AG04450 (cell line): ENCODE measurements at regions not wholly inside any gene's neighbourhood (a gene's known extent, or its start where the extent isn't known, plus 50 kb on each side); places are given as distances from the start of the nearest gene placed in this dataset.

ENCODE experiments used
- CTCF ChIA-PET: fragments of 300-600, 350-600 bp; formaldehyde crosslinking; extraction: SDS; loops from one replicate; lab custom pipeline; 2022; ENCODE audit warnings: antibody characterized with exemption, inconsistent platforms; lab: Charles Lee
- POLR2A ChIA-PET: fragments of 350-600 bp; formaldehyde crosslinking; extraction: SDS; loops from one replicate; lab custom pipeline; 2021; ENCODE audit warnings: antibody characterized with exemption, inconsistent platforms; lab: Yijun Ruan, JAX
- DNase-seq: peaks from one replicate; pipeline ENCODE4 v3.0.0-alpha.2; 2011; ENCODE audit warnings: low read depth, low spot score
- H3K27ac ChIP-seq: one replicate; pipeline ENCODE4 v1.5.1; 2012; ENCODE audit warnings: low read depth, low read length, control low read depth
- H3K27me3 ChIP-seq: one replicate; pipeline ENCODE4 v1.6.0; 2012; ENCODE audit warnings: low read length; ENCODE audit not compliant: control insufficient read depth, insufficient read depth
- H3K4me3 ChIP-seq: 2 replicates; pipeline ENCODE4 v1.5.1; 2011; ENCODE audit warnings: mild to moderate bottlenecking, low read depth, low read length, control low read depth
- H3K9me3 ChIP-seq: 2 replicates; pipeline ENCODE4 v1.5.1; 2012; ENCODE audit warnings: low read length; ENCODE audit not compliant: control insufficient read depth, insufficient read depth
- TF ChIP-seq, protein P1 (sequence below): IDR thresholded peaks from 2 replicates; pipeline ENCODE4 v1.5.1; 2011; ENCODE audit warnings: low read depth, low read length, control low read depth, inconsistent platforms

DNA sequence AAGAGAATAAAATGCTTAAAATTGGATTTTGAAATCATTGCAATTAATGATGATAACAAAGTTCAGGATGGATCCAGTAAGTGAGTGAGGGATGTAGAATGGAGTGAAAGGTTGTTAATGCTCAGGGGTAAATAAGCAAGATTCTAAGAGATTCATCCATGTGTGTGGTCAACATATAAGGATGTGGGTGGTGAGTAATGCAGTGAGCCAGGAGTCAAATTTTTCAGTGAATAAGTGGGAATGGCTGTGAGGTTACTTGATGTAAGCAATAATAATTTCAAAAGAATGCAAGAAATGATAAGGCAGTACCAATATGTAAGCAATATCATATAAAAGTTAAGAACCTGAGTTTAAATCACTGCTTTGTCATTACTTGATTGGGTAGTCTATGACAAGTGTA is 207.5 kb upstream of the ADGRB3 start:
- TF ChIP-seq, protein P1, sequence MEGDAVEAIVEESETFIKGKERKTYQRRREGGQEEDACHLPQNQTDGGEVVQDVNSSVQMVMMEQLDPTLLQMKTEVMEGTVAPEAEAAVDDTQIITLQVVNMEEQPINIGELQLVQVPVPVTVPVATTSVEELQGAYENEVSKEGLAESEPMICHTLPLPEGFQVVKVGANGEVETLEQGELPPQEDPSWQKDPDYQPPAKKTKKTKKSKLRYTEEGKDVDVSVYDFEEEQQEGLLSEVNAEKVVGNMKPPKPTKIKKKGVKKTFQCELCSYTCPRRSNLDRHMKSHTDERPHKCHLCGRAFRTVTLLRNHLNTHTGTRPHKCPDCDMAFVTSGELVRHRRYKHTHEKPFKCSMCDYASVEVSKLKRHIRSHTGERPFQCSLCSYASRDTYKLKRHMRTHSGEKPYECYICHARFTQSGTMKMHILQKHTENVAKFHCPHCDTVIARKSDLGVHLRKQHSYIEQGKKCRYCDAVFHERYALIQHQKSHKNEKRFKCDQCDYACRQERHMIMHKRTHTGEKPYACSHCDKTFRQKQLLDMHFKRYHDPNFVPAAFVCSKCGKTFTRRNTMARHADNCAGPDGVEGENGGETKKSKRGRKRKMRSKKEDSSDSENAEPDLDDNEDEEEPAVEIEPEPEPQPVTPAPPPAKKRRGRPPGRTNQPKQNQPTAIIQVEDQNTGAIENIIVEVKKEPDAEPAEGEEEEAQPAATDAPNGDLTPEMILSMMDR = no peak
- ChIA-PET CTCF (no interaction called here), POLR2A (no interaction called here)
- no peaks in the 10 kb centered on the region for H3K27me3 ChIP-seq
- no peak overlapping the region for H3K4me3 ChIP-seq
- no peak overlapping the region for H3K27ac ChIP-seq
- H3K9me3 ChIP-seq = no peaks in the 10 kb centered on the region
- no peak for DNase-seq

DNA sequence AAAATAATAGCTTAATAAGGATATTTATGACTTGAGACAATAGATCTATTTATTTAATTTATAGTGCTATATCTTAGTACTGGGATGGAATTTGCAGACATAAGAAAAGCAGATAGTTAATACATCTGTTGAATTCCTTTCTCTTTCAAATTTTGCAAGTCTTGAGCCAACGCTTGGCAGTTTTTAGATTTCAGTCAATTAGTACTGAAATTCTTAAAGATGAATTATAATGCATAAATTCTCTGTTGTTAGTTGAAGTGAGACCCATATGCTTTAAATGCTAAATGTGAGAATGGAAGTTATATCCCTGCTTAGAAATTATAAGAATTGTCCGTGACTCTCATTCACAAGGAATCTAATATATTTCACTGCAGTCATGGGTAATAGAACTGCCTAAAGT is 225.1 kb upstream of the ADGRB3 start:
- no peak for DNase-seq
- CTCF ChIA-PET = no interaction called here

DNA sequence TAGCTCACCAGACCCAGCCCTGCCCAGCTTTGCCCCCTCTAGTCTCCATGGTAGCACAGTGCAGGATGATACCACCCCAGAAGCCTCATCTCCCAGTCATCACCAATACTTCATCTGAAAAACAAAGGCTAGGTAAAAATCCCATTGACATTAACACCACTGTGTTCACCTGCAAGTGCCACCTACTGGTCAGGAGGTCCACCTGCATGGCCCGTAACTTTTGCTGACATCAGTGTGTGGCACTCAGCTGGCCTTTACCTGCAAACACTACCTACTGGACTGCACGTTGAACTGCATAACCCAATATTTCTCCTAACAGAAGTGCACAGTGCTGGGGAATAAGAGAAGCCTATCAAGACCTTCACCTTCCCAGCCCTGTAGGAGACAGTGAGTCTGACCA is 234.7 kb upstream of the ADGRB3 start:
- Histone ChIP-seq H3K27ac (no peak overlapping the region), H3K9me3 (peaks cover 8% of the 10 kb centered on the region; the same call in 1 of the 2 replicates), H3K4me3 (no peak overlapping the region), H3K27me3 (no peaks in the 10 kb centered on the region)
- TF ChIP-seq, protein P1 = no peak
- ChIA-PET CTCF (no interaction called here), POLR2A (no interaction called here)
- no peak for DNase-seq

More for the DNA sequence above, 225.1 kb upstream of the ADGRB3 start:
- Histone ChIP-seq H3K27me3 (no peaks in the 10 kb centered on the region), H3K4me3 (no peak overlapping the region), H3K9me3 (no peaks in the 10 kb centered on the region), H3K27ac (no peak overlapping the region)
- POLR2A ChIA-PET = no interaction called here
- TF ChIP-seq, protein P1 = no peak

DNA sequence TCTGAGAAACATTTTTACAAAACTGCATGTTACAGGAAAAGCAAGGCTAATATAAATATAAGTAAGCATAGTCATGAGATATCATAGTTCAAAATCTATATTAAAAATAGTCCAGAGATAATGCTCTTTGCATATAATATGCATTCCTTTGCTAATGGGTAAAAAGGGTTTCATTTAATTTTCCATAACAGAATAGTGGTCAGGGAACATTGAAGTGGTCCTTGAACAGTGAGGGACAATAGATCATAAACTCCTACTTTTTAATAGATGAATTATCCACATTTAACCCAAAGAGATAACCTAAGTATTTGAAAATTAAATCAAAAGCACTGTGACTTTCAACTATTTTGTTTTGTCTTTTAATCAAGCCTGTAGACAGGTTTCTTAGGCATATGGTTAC is 243.1 kb upstream of the ADGRB3 start:
- no peaks in the 10 kb centered on the region for H3K27me3 ChIP-seq
- TF ChIP-seq, protein P1 = no peak
- no peak overlapping the region for H3K4me3 ChIP-seq
- CTCF ChIA-PET = no interaction called here
- no peak for DNase-seq
- POLR2A ChIA-PET = no interaction called here
- no peaks in the 10 kb centered on the region for H3K9me3 ChIP-seq
- no peak overlapping the region for H3K27ac ChIP-seq

DNA sequence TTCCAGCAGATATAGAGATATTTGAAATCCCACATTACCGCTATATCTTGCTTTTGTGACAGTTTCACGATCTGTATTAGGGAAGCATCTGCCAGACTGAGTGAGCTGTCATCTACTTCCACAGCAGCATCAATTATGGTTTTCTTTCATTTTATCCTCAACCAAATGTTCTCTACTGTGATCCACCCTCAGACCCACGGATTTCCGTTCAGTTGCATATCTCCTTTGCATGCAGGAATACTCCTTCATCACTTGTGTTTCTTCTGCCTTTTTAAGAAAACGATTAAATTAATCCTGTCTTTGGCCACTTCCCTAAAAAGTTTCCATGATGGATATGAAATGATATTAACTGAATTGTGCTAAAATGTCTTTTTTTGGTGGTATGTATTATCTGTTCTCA is 262.1 kb upstream of the ADGRB3 start:
- no peak overlapping the region for H3K27ac ChIP-seq
- no peak for DNase-seq
- ChIA-PET CTCF (no interaction called here), POLR2A (no interaction called here)
- no peaks in the 10 kb centered on the region for H3K27me3 ChIP-seq
- no peak overlapping the region for H3K4me3 ChIP-seq
- TF ChIP-seq, protein P1 = no peak
- H3K9me3 ChIP-seq = no peaks in the 10 kb centered on the region
